ENCODE measurements at regions not wholly inside any gene's neighbourhood (a gene's known extent, or its start where the extent isn't known, plus 50 kb on each side); places are given as distances from the start of the nearest gene placed in this dataset.

DNA sequence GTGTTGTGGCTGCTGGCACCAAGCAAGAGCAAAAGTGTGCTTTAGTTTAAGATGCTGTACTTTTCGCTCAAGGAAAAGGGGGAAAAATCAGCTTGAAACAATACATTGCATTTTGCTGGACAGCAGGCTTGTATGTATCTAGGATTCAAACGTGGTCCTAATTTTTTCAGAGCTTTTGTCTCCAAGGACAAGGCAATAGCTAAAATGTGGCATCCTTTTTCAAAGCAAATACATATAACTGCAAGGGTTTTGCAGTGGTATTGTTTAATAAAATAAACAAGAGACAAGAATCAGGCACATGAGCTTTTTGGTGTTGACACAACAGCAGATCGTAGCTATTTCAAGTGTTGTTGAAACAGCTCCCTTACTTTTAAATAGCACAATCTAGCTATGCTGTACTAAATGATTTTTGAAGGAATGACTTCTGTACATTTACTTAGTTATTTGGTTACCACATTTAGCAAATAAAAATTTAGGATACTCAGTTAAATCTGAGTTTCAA, 137.0 kb upstream of the HEY2 start:
- FAIRE-seq (no peak), ATAC-seq (no peak), DNase-seq (ENCODE audit: extremely low read depth in 1 of 4, low spot score in 3 of 4) (no peak)
- TF ChIP-seq ZC3H8 (IDR thresholded peaks at IDR 0.05) (no peak), NFIX (CRISPR knock-in tag; IDR thresholded peaks at IDR 0.05; ENCODE audit: low read depth) (no peak), SMAD1 (IDR thresholded peaks at IDR 0.05; ENCODE audit: low read depth, low read length, partially characterized antibody) (no peak)
- TF ChIP-seq, protein P1, sequence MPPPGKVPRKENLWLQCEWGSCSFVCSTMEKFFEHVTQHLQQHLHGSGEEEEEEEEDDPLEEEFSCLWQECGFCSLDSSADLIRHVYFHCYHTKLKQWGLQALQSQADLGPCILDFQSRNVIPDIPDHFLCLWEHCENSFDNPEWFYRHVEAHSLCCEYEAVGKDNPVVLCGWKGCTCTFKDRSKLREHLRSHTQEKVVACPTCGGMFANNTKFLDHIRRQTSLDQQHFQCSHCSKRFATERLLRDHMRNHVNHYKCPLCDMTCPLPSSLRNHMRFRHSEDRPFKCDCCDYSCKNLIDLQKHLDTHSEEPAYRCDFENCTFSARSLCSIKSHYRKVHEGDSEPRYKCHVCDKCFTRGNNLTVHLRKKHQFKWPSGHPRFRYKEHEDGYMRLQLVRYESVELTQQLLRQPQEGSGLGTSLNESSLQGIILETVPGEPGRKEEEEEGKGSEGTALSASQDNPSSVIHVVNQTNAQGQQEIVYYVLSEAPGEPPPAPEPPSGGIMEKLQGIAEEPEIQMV (tag; conservative IDR thresholded peaks at IDR 0.05; ENCODE audit: low read depth) = no peak
- Histone ChIP-seq H3K79me2 (ENCODE audit: control insufficient read depth, insufficient read depth, low read length) (no peaks in the 10 kb centered on the region), H3K4me3 (no peak overlapping the region), H3K9ac (ENCODE audit: insufficient read depth in 1 of 2, low read depth in 2 of 2, low read length in 2 of 2) (no peak overlapping the region), H3K4me1 (replicated peaks in 1 of 2; ENCODE audit: control insufficient read depth in 2 of 2, insufficient read depth in 2 of 2, low read length in 2 of 2) (no peaks in the 10 kb centered on the region), H3K4me2 (ENCODE audit: insufficient read depth, low read length) (no peak overlapping the region), H3K9me1 (ENCODE audit: control insufficient read depth, insufficient read depth, low read length) (no peaks in the 10 kb centered on the region), H3K27ac (ENCODE audit: extremely low read depth, low read depth, low read length) (no peak overlapping the region), H2AFZ (ENCODE audit: low read depth, low read length) (no peak overlapping the region), H3K36me3 (ENCODE audit: control insufficient read depth, insufficient read depth, low read length) (no peaks in the 10 kb centered on the region), H3K9me3 (replicated peaks; ENCODE audit: control insufficient read depth, insufficient read depth, low read depth, low read length) (no peaks in the 10 kb centered on the region), H4K20me1 (replicated peaks; ENCODE audit: control insufficient read depth, insufficient read depth, low read length) (no peaks in the 10 kb centered on the region), H3K27me3 (ENCODE audit: control insufficient read depth in 2 of 2, insufficient read depth in 2 of 2, low read length in 2 of 2) (0 out of 5 replicates have a peak, but pooled peaks cover 0 to 5% of the 10 kb centered on the region in 2 experiments)
- WGBS (ENCODE audit: insufficient coverage, low coverage, missing lambda C conversion rate) = 4% methylated on average over 3 of the region's 3 CpGs
- ChIA-PET CTCF (ENCODE audit: low intra/inter-chr PET ratio) (interaction anchor here (0.6 kb wide), 1 partner anchor 174 kb away, joined by 3 read pairs; no protein-coding TSS in a partner anchor), POLR2A (interaction anchor here (0.8 kb wide), 1 partner anchor 44 kb away, joined by 3 read pairs; no protein-coding TSS in a partner anchor)
- no TSS peak for BruUV-seq (replicated peaks)
- intact Hi-C loops (cut with micrococcal nuclease) (no loop called here), in situ Hi-C loops (cut with MboI) (no loop called here)

DNA sequence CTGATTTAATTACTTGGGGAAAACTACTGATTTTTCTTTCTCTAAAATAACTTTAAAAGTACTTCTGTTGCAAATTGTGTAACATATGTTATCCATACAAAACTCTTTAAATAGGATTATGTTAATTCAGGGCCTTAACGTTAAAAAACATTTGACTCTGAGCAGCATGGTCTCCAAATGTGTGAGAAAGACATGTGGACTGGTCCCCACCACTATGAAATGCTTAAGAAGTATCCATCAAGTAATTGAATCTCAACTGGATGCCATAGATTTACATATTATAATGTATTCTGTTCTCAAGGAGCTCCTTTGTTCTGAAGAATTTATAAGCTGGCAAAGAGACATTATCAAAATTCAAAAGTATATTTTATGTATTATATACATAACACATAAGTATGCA, 130.8 kb upstream of the HEY2 start:
- H3K9ac ChIP-seq (ENCODE audit: insufficient read depth in 1 of 2, low read depth in 2 of 2, low read length in 2 of 2) = no peak overlapping the region
- intact Hi-C loops (cut with micrococcal nuclease) (no loop called here), in situ Hi-C loops (cut with MboI) (no loop called here)
- H3K4me3 ChIP-seq = no peak overlapping the region
- no peaks in the 10 kb centered on the region for H3K27me3 ChIP-seq (ENCODE audit: control insufficient read depth in 2 of 2, insufficient read depth in 2 of 2, low read length in 2 of 2)
- no peak for FAIRE-seq
- H3K4me2 ChIP-seq (ENCODE audit: insufficient read depth, low read length) = no peak overlapping the region
- no peak for DNase-seq (ENCODE audit: extremely low read depth in 1 of 4, low spot score in 3 of 4)
- no peaks in the 10 kb centered on the region for H3K9me3 ChIP-seq (replicated peaks; ENCODE audit: control insufficient read depth, insufficient read depth, low read depth, low read length)
- TF ChIP-seq HIVEP1 (CRISPR knock-in tag; IDR thresholded peaks at IDR 0.05) (no peak), HNRNPUL1 (IDR thresholded peaks at IDR 0.05; ENCODE audit: low read length) (no peak), FOSL1 (tag; conservative IDR thresholded peaks at IDR 0.05) (no peak), ZNF644 (tag; IDR thresholded peaks at IDR 0.05; ENCODE audit: low read depth) (no peak)
- WGBS (ENCODE audit: insufficient coverage, low coverage, missing lambda C conversion rate) = 0% methylated on average over 1 of the region's 1 CpG
- H3K36me3 ChIP-seq (ENCODE audit: control insufficient read depth, insufficient read depth, low read length) = no peaks in the 10 kb centered on the region
- no peaks in the 10 kb centered on the region for H3K9me1 ChIP-seq (ENCODE audit: control insufficient read depth, insufficient read depth, low read length)
- no peaks in the 10 kb centered on the region for H4K20me1 ChIP-seq (replicated peaks; ENCODE audit: control insufficient read depth, insufficient read depth, low read length)
- no peak overlapping the region for H2AFZ ChIP-seq (ENCODE audit: low read depth, low read length)
- POLR2A ChIA-PET = no interaction called here
- no peaks in the 10 kb centered on the region for H3K4me1 ChIP-seq (replicated peaks in 1 of 2; ENCODE audit: control insufficient read depth in 2 of 2, insufficient read depth in 2 of 2, low read length in 2 of 2)
- CTCF ChIA-PET (ENCODE audit: low intra/inter-chr PET ratio) = no interaction called here
- H3K27ac ChIP-seq (ENCODE audit: extremely low read depth, low read depth, low read length) = no peak overlapping the region
- no TSS peak for BruUV-seq (replicated peaks)
- H3K79me2 ChIP-seq (ENCODE audit: control insufficient read depth, insufficient read depth, low read length) = no peaks in the 10 kb centered on the region
- no peak for ATAC-seq
